Glomerular visceral epithelial cell (primary cell): ENCODE measurements at regions not wholly inside any gene's neighbourhood (a gene's known extent, or its start where the extent isn't known, plus 50 kb on each side); places are given as distances from the start of the nearest gene placed in this dataset.
"Not testable (repeated sequence)": the region's sequence is repeated elsewhere in the genome, so short reads cannot be mapped to it uniquely, and the experiment has no call there.

Source experiments
- DNase-seq: peaks from one replicate; pipeline ENCODE4 v3.0.0-alpha.2; 2016; ENCODE audit errors: extremely low spot score

DNA sequence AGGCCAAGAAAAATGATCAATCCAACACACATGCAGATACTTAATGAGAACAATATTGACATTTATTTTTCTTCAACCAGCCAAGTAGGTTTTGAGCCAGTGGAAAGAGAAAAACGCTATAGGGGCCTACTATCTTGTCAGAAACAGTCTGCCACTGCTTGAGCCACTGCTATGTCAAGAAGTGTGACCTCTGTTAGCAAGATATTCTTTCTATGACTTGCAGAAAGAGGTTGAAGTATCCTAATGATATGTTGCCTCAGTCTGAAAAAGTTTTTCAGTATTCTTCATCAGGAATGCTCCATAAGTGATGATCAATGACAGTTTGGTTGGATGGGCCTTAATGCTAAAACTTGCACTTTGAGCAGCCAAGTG, 328.4 kb upstream of the KCND2 start:
- no peak for DNase-seq

DNA sequence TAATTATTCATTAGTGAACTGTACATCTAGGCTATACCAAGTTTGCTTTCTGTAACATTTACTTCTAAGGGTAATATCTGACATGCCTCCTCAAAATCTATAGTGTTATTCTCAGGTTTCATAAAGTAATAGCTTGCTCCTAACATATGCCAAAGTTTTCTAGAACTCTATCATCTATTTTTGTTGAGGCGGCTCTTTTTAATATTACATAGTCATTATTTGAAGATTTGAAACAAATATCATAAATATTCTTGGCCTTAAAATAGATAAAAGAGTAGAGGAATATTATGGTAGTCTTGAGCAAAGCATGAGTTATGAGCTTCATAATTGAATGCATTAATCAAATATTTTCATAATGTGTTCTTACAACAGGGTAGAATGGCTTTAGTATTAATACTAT, 327.2 kb upstream of the KCND2 start:
- no peak for DNase-seq

- no peak for DNase-seq
These were observed 323.9 kb upstream of the KCND2 start for GRCh38 chr7:119949053-119949452.

DNA sequence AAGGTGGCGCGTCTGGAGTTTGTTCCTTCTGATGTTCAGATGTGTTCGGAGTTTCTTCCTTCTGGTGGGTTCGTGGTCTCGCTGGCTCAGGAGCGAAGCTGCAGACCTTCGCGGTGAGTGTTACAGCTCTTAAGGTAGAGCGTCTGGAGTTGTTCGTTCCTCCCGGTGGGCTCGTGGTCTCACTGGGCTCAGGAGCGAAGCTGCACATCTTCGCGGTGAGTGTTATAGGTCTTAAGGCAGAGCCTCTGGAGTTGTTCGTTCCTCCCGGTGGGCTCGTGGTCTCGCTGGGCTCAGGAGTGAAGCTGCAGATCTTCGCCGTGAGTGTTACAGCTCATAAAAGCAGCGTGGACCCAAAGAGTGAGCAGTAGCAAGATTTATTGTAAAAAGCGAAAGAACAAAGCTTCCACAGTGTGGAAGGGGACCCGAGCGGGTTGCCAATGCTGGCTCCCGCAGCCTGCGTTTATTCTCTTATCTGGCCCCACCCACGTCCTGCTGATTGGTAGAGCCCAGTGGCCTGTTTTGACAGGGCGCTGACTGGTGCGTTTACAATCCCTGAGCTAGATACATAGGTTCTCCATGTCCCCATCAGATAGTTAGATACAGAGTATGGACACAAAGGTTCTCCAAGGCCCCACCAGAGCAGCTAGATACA, 322.5 kb upstream of the KCND2 start:
- DNase-seq: not testable (repeated sequence)

DNA sequence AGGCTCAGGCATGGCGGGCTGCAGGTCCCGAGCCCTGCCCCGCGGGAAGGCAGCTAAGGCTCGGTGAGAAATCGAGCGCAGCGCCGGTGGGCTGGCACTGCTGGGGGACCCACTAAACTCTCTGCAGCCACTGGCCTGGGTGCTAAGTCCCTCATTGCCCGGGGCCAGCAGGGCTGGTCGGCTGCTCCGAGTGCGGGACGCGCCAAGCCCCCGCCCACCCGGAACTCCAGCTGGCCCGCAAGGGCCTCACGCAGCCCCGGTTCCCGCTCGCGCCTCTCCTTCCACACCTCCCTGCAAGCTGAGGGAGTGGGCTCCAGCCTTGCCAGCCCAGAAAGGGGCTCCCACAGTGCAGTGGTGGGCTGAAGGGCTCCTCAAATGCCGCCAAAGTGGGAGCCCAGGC, 321.4 kb upstream of the KCND2 start:
- not testable (repeated sequence) for DNase-seq

- no peak for DNase-seq
These were observed 315.6 kb upstream of the KCND2 start for GRCh38 chr7:119957335-119957734.

- no peak for DNase-seq
These were observed 313.2 kb upstream of the KCND2 start for GRCh38 chr7:119959811-119960210.

GRCh38 chr7:119963654-119964053, 309.3 kb upstream of the KCND2 start:
- no peak for DNase-seq

GRCh38 chr7:119964065-119964464, 308.9 kb upstream of the KCND2 start:
- DNase-seq: no peak

DNA sequence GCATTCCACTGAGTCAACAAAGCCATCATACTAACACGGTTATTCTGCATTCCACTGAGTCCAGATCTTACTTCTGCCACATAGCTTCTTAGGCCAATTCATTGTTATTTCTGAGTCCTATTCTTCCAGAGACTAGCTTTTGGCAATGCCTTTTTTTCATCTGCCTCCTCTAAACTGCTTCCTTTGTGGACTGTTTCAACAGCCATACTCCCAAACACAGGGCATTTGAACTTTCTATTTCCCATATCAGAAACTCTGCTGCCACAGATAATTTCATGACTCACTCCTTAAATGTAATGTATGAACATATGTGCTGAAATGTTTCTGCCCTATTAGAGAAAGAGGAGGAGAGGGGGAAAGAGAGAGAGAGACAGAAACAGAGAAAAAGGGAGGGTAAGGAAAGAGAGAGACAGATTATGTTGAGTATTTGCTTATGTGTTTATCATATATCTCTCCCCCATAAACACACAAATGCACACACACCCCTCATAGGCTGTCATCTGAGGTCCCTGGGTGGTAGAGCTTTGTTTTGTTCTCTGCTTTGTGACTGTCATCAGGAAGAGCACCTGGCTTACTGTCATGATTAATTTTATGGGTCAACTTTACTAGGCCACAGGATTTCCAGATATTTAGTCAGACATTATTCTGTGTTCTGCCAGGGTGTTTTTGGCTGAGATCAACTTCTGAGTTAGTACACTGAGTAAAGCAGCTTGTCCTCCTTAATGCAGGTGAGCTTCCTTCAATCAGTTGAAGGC, 308.0 kb upstream of the KCND2 start:
- no peak for DNase-seq

- DNase-seq: no peak
These were observed 305.8 kb upstream of the KCND2 start for GRCh38 chr7:119967221-119967620.

- DNase-seq: not testable (repeated sequence)
These were observed 304.6 kb upstream of the KCND2 start for GRCh38 chr7:119968411-119968810.

DNA sequence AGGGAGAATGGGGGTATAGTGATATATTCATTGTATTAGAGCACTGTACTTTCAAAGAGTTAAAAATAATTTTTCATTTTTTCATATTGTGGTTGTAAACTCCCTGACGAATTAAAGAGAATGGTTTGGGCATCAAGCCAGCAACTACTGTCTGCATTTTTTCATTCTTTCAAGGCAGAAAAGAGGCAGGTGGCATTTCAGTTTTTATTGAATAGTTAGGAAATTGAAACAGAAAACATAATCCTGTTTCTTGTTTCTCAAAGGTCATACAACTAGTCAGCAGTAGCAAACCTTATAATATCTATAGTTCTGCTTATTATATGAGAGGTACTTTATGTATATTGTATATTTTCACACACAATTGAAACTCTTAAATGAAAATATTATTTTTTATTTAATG, 303.9 kb upstream of the KCND2 start:
- no peak for DNase-seq

- DNase-seq: no peak
These were observed 303.2 kb upstream of the KCND2 start for GRCh38 chr7:119969763-119970162.

- DNase-seq: no peak
These were observed 298.0 kb upstream of the KCND2 start for GRCh38 chr7:119974972-119975371.

GRCh38 chr7:119982884-119983283, 290.1 kb upstream of the KCND2 start:
- no peak for DNase-seq

- DNase-seq: no peak
These were observed 289.5 kb upstream of the KCND2 start for GRCh38 chr7:119983468-119983867.

- no peak for DNase-seq
These were observed 288.7 kb upstream of the KCND2 start for GRCh38 chr7:119984247-119984646.

DNA sequence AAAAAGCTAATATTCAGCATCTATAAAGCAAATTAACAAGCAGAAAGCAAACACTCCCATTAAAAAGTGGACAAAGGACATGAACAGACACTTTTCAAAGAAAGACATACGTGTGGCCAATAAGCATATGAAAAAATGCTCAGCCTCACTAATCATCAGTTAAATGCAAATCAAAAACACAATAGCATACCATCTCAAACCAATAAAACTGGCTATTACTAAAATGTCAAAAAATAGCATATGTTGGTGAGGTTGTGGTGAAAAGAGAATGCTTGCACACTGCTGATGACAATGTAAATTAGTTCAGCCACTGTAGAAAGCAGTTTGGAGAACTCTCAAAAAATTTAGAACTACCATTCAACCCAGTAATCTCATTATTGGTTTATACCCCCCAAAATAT, 284.6 kb upstream of the KCND2 start:
- DNase-seq: no peak

DNA sequence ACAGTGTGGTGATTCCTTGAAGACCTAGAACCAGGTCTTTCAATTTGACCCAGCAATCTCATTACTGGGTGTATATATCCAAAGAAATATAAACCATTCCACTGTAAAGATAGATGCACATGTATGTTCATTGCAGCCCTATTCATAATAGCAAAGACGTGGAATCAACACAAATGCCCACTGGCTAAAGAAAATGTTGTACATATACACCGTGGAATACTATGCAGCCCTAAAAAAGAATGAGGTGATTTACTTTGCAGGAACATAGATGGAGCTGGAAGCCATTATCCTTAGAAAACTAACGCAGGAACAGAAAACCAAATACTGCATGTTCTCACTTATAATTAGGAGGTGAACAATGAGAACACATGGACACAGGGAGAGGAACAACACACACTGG, 278.0 kb upstream of the KCND2 start:
- no peak for DNase-seq

DNA sequence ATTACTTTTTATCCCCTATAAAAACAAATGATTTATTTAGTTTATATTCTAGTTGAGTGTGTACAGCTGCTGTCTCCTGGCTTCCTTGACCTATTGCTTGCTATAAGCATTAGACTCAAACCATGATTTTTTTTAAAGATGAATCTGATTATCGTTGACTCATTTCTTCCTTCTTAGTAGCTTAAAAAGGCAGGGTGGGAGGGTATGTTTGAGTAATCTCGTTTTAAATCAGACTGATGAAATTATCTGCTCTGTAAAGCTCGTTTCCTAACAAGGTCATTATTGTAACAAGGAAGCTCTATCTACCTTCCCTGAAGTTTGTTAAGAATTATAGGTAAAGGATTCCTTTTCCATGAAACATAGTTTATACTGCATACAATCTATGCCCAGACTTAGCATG, 276.3 kb upstream of the KCND2 start:
- no peak for DNase-seq

DNA sequence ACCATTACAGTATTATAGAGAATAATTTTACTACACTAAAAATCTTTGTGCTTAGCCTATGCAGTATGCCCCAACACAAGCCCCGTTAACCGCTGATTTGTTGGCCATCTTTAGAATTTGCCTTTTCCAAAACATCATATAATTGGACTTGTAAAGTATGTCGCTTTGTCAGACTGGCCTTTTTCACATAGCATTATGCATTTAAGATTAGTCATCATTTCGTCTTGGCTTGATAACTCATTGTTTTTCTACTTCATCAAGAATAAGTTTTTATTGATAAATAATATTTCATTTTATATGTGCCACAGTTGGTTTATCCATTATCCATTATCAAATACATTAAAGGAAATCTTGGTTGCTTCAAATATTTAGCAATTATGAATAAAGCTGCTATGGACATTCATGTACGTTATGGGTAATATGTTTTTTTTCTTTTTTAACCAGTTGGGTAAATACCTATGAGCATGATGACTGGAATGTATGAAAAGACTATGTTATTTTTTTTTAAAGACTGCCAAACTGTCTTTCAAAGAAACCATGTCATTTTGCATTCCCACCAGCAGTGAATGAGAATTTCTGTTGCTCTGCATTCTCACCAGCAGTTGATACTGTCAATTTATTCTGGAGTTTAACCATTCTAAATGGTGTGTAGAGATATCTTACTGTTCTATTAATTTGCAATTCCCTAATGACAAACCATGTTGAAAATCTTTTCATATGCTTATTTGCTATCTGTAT, 273.1 kb upstream of the KCND2 start:
- no peak for DNase-seq

DNA sequence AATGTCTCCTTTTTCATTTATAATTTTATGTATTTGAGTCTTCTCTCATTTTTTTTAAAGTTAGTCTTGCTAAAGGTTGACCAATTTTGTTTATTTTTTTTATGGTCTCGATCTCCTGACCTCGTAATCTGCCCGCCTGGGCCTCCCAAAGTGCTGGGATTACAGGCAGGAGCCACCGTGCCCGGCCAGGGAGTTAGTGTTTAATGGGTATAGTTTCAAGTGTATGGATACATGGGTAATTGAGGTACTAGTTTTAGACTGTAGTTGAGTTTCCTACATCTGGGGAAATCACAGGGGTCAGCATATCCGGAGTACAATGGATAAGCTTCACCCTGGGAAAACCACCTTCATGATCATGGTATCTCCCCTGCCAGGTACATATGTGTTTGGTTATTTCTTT, 267.3 kb upstream of the KCND2 start:
- DNase-seq: no peak
